HepG2 (cell line): ENCODE measurements at regions not wholly inside any gene's neighbourhood (a gene's known extent, or its start where the extent isn't known, plus 50 kb on each side); places are given as distances from the start of the nearest gene placed in this dataset.
A peak's percentile ranks its signal among the peaks of the same experiment; 100 is the strongest.

Experiments used
- ATAC-seq: fragments of 200-7000 bp; cut with Tn5 transposase; 3 replicates; pipeline ENCODE4 v1.9.1; 2020; ENCODE audit warnings: mild to moderate bottlenecking, moderate library complexity
- BruUV-seq: library from RNA; stranded (reverse); fragments of 400-500 nt; replicated peaks from 2 replicates; lab custom pipeline; 2021; lab: Mats Ljungman, UMichigan
- CTCF ChIA-PET: fragments of 300-600 bp; formaldehyde crosslinking; extraction: SDS; loops from one replicate; lab custom pipeline; 2021; ENCODE audit warnings: low total read pairs, inconsistent platforms, low intra/inter-chr PET ratio; lab: Yijun Ruan, JAX
- POLR2A ChIA-PET: fragments of 350-600 bp; sonication (Branson Sonifier 250); formaldehyde crosslinking; loops from one replicate; lab custom pipeline; 2020; ENCODE audit warnings: antibody characterized with exemption, inconsistent platforms; lab: Yijun Ruan, JAX
- DNase-seq: peaks from one replicate; pipeline ENCODE4 v3.0.0-alpha.2; 2015; ENCODE audit warnings: low spot score
- FAIRE-seq: peaks from 3 replicates; lab custom pipeline; 2011; peaks lifted over from hg19 to GRCh38; lab: Jason Lieb, UNC
- H2AFZ ChIP-seq: one replicate; pipeline ENCODE4 v1.6.1; 2011; ENCODE audit warnings: low read length, inconsistent platforms
- H3K27ac ChIP-seq: fragments of 300-600 bp; 3 replicates; pipeline ENCODE4 v1.8.0; 2011; ENCODE audit warnings: mixed run types, mild to moderate bottlenecking, mixed read lengths, low read length, inconsistent platforms; ENCODE audit not compliant: insufficient read depth; ENCODE audit errors: extremely low read length
- H3K27me3 ChIP-seq, 2 experiments: fragments of 200-600 bp in 1 of 2; 2 replicates in 1 of 2; 3 replicates in 1 of 2; pipeline versions ENCODE4 v1.6.0 to v1.8.0; 2011; ENCODE audit warnings: low read length in 2 of 2, mild to moderate bottlenecking in 2 of 2, moderate library complexity in 2 of 2, inconsistent platforms in 1 of 2; ENCODE audit not compliant: insufficient read depth in 2 of 2, control insufficient read depth in 1 of 2
- H3K36me3 ChIP-seq, 2 experiments: fragments of 200-600 bp in 1 of 2; replicated peaks in 1 of 2; 2 replicates in 1 of 2; 3 replicates in 1 of 2; pipeline versions ENCODE4 v1.5.1 to v1.8.0; 2011; ENCODE audit warnings: low read length in 2 of 2, inconsistent platforms in 1 of 2; ENCODE audit not compliant: insufficient read depth in 2 of 2, control insufficient read depth in 1 of 2
- H3K4me1 ChIP-seq: 2 replicates; pipeline ENCODE4 v1.5.1; 2012; ENCODE audit warnings: low read length, inconsistent platforms; ENCODE audit not compliant: insufficient read depth
- H3K4me2 ChIP-seq: 2 replicates; pipeline ENCODE4 v1.6.0; 2011; ENCODE audit warnings: low read depth, low read length, inconsistent platforms
- H3K4me3 ChIP-seq, 3 experiments: fragments of 200-600 bp in 1 of 3; sonication (generic), shearing (Covaris generic) in 1 of 3; replicated peaks in 1 of 3; 2 replicates each; pipeline ENCODE4 v1.5.1; 2011 to 2016; ENCODE audit warnings: low read length in 3 of 3, inconsistent platforms in 2 of 3, low read depth in 2 of 3, mild to moderate bottlenecking in 2 of 3, control low read depth in 1 of 3, mixed read lengths in 1 of 3; ENCODE audit not compliant: insufficient read depth in 1 of 3
- H3K79me2 ChIP-seq: one replicate; pipeline ENCODE4 v1.6.1; 2011; ENCODE audit warnings: low read length, inconsistent platforms; ENCODE audit not compliant: insufficient read depth
- H3K9ac ChIP-seq: 2 replicates; pipeline ENCODE4 v1.6.0; 2011; ENCODE audit warnings: mild to moderate bottlenecking, low read depth, low read length, inconsistent platforms; ENCODE audit not compliant: insufficient read depth
- H3K9me3 ChIP-seq: 2 replicates; pipeline ENCODE4 v1.5.1; 2012; ENCODE audit warnings: mild to moderate bottlenecking, low read length
- H4K20me1 ChIP-seq: 2 replicates; pipeline ENCODE4 v1.6.0; 2011; ENCODE audit warnings: inconsistent platforms, mild to moderate bottlenecking, low read length, moderate library complexity; ENCODE audit not compliant: insufficient read depth
- ARID2 ChIP-seq: sonication (generic); formaldehyde crosslinking; IDR thresholded peaks from 2 replicates; pipeline ENCODE4 v1.8.1; 2022; ENCODE audit warnings: mild to moderate bottlenecking, missing genetic modification reagents, borderline replicate concordance
- CBX5 ChIP-seq: sonication (generic); formaldehyde crosslinking; IDR thresholded peaks from 2 replicates; pipeline ENCODE4 v1.4.0; 2020; ENCODE audit warnings: missing genetic modification reagents, borderline replicate concordance
- MATR3 ChIP-seq: sonication (generic); formaldehyde crosslinking; IDR thresholded peaks from 2 replicates; pipeline ENCODE4 v1.4.0; 2020; ENCODE audit warnings: missing genetic modification reagents
- RXRB ChIP-seq: IDR thresholded peaks from 2 replicates; pipeline ENCODE4 v1.6.1; 2016; ENCODE audit warnings: borderline replicate concordance, missing genetic modification reagents, missing compliant biosample characterization
- SMC3 ChIP-seq: IDR thresholded peaks from 2 replicates; pipeline ENCODE4 v1.6.1; 2011; ENCODE audit warnings: low read length, improper control_type of control experiment
- STAG1 ChIP-seq: sonication (generic); formaldehyde crosslinking; IDR thresholded peaks from 2 replicates; pipeline ENCODE4 v1.4.0; 2020; ENCODE audit warnings: missing genetic modification reagents
- TBX3 ChIP-seq: fragments of 450-650 bp; IDR thresholded peaks from 2 replicates; pipeline ENCODE4 v1.6.1; 2017; ENCODE audit warnings: antibody characterized with exemption, mild to moderate bottlenecking, inconsistent platforms, borderline replicate concordance
- ZFP36 ChIP-seq: fragments of 150-350 bp; IDR thresholded peaks from 2 replicates; pipeline ENCODE4 v1.6.1; 2018; ENCODE audit warnings: borderline replicate concordance, low read length, low read depth; ENCODE audit not compliant: partially characterized antibody
- ZNF354B ChIP-seq: sonication (generic); formaldehyde crosslinking; IDR thresholded peaks from 2 replicates; pipeline ENCODE4 v1.8.0; 2022; ENCODE audit warnings: mild to moderate bottlenecking, missing genetic modification reagents
- ZSCAN20 ChIP-seq: sonication (generic); formaldehyde crosslinking; IDR thresholded peaks from 2 replicates; pipeline ENCODE4 v1.4.0; 2020; ENCODE audit warnings: missing genetic modification reagents, mild to moderate bottlenecking, borderline replicate concordance
- ZSCAN25 ChIP-seq: sonication (generic); formaldehyde crosslinking; IDR thresholded peaks from 2 replicates; pipeline ENCODE4 v1.8.0; 2022; ENCODE audit warnings: mild to moderate bottlenecking, missing genetic modification reagents
- WGBS: methylation state at CpG from one replicate; pipeline ENCODE4 v1.1.6; 2017; ENCODE audit warnings: low lambda C conversion rate; 5-methylcytosine and 5-hydroxymethylcytosine counted together
- in situ Hi-C: cut with HindIII; loops from 2 replicates; pipeline ENCODE4 v1.10.0; 2017; ENCODE audit warnings: low pct_unique_long_range_greater_than_20kb; ENCODE audit not compliant: extremely low pct_ligation_motif_present
- intact Hi-C: fragments of 100-400 bp; cut with micrococcal nuclease; formaldehyde crosslinking; loops from one replicate; pipeline ENCODE4 v1.10.0; 2022; ENCODE audit not compliant: unreplicated experiment
- TF ChIP-seq, protein P1 (sequence below): sonication (generic); formaldehyde crosslinking; IDR thresholded peaks from 2 replicates; pipeline ENCODE4 v1.4.0; 2020; ENCODE audit warnings: missing genetic modification reagents
- TF ChIP-seq, protein P2 (sequence below): IDR thresholded peaks from 2 replicates; pipeline ENCODE4 v1.6.1; 2016; ENCODE audit warnings: mild to moderate bottlenecking, missing biosample characterization, missing genetic modification reagents
- TF ChIP-seq, protein P3 (sequence below): sonication (generic); formaldehyde crosslinking; IDR thresholded peaks from 2 replicates; pipeline ENCODE4 v1.5.0; 2020; ENCODE audit warnings: mild to moderate bottlenecking, missing genetic modification reagents, moderate library complexity

DNA sequence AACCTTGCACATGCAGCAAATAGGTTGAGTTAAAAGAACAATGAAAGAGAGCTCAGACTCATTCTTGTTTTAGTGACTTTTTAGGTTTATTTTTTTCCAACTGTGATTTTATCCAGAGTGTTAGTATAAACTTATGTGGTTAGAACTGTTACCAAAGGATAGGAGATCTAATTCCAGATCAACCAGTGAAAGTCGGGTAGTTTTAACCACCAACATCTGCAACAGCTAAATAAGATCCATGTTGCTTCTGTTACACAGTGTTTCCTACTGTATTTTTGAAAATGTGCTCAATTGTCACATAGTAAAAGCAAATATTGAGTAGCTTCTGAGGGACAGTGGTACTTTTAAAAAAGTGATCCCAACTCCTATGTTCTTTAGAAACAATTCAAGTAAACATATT, 53.9 kb upstream of the ARGLU1 start:
- 0% methylated on average over 1 of the region's 1 CpG for WGBS
- FAIRE-seq (no peak), ATAC-seq (no peak), DNase-seq (no peak)
- H3K4me2 ChIP-seq, result no peak overlapping the region
- no peaks in the 10 kb centered on the region for H3K36me3 ChIP-seq
- H3K4me3 ChIP-seq, result no peak overlapping the region
- no peaks in the 10 kb centered on the region for H3K79me2 ChIP-seq
- intact Hi-C loops (loop anchor here (2.0 to 5.0 kb wide), 3 partner anchors 59 to 500 kb away; no protein-coding TSS in a partner anchor), in situ Hi-C loops (no loop called here)
- ChIA-PET POLR2A (no interaction called here), CTCF (no interaction called here)
- no TSS peak for BruUV-seq
- no peak overlapping the region for H3K27ac ChIP-seq
- TF ChIP-seq CBX5 (CRISPR knock-in tag), result no peak
- TF ChIP-seq ZNF354B, result no peak
- H2AFZ ChIP-seq, result no peak overlapping the region
- H3K9ac ChIP-seq, result no peak overlapping the region
- H3K27me3 ChIP-seq, result peaks cover 2 to 33% of the 10 kb centered on the region in 2 experiments; a peak in 3 of 5 replicates
- H3K4me1 ChIP-seq, result no peaks in the 10 kb centered on the region
- no peaks in the 10 kb centered on the region for H3K9me3 ChIP-seq
- no peaks in the 10 kb centered on the region for H4K20me1 ChIP-seq

DNA sequence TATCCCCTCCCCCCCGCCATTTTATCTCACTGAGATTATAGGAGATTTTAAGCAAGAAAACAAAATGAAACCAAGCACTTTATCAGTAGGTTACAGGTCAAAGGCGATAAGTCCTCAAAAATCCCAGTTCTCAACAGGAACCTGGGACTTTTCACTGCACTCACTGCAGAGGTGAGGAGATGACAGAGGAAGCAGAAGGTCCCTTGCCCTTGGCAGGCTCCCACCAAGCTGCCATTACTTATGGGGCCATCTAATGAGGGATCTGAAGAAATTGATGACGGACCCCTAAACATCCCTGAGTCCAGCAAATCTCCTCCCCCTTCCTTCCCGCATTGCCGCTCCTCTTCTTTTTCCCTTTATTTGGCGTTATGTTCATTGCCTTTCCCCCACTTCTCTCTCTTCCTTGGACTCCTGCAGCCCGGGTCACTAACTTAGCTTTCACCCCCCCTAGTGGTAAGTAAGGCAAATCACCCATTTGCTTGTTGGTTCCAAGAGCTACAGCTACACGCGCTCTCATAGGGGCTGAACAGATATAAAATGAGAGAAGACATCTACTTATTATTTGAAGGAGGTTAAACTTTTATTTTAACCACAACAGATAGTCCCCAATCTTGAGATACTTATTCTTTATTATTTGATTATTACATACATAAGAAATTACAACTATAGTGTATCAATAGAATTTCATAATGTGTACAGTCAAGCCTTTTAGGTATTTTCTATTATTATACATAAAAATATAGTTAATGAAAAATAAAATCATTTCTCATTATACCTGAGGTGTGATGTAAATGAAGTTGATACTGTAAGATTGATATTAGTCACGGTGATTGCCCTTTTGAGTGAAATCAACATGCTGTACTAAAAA, 52.0 kb upstream of the ARGLU1 start:
- no TSS peak for BruUV-seq
- no peaks in the 10 kb centered on the region for H4K20me1 ChIP-seq
- in situ Hi-C loops (no loop called here), intact Hi-C loops (loop anchor here (2.0 to 5.0 kb wide), 3 partner anchors 57 to 502 kb away; no protein-coding TSS in a partner anchor)
- no peaks in the 10 kb centered on the region for H3K79me2 ChIP-seq
- no peaks in the 10 kb centered on the region for H3K9me3 ChIP-seq
- no peak overlapping the region for H3K27ac ChIP-seq
- peak overlapping the region; percentile 56 for H3K4me2 ChIP-seq
- no peak overlapping the region for H2AFZ ChIP-seq
- no peaks in the 10 kb centered on the region for H3K4me1 ChIP-seq
- no peak overlapping the region for H3K9ac ChIP-seq
- H3K36me3 ChIP-seq, result no peaks in the 10 kb centered on the region
- WGBS, result 20% methylated on average over 10 of the region's 10 CpGs
- ATAC-seq (peak; percentile 99), DNase-seq (peak; percentile 40), FAIRE-seq (peak; percentile 48)
- ChIA-PET CTCF (no interaction called here), POLR2A (no interaction called here)
- H3K27me3 ChIP-seq, result peaks cover 2 to 29% of the 10 kb centered on the region in 2 experiments; a peak in 3 of 5 replicates
- H3K4me3 ChIP-seq, result no peak overlapping the region
- TF ChIP-seq, protein P1, sequence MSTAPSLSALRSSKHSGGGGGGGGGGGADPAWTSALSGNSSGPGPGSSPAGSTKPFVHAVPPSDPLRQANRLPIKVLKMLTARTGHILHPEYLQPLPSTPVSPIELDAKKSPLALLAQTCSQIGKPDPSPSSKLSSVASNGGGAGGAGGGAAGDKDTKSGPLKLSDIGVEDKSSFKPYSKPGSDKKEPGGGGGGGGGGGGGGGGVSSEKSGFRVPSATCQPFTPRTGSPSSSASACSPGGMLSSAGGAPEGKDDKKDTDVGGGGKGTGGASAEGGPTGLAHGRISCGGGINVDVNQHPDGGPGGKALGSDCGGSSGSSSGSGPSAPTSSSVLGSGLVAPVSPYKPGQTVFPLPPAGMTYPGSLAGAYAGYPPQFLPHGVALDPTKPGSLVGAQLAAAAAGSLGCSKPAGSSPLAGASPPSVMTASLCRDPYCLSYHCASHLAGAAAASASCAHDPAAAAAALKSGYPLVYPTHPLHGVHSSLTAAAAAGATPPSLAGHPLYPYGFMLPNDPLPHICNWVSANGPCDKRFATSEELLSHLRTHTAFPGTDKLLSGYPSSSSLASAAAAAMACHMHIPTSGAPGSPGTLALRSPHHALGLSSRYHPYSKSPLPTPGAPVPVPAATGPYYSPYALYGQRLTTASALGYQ (CRISPR knock-in tag), result no peak
- TF ChIP-seq ZSCAN20 (CRISPR knock-in tag) (no peak), ARID2 (CRISPR knock-in tag) (no peak), ZSCAN25 (CRISPR knock-in tag) (0 out of 2 replicates have a peak, but pooled peaks have one; percentile 21), STAG1 (CRISPR knock-in tag) (peak; percentile 70), RXRB (CRISPR knock-in tag) (peak; percentile 43; the same call in 1 of the 2 replicates), ZFP36 (peak; percentile 22), SMC3 (peak; percentile 63), MATR3 (no peak), TBX3 (no peak)
- TF ChIP-seq, protein P2, sequence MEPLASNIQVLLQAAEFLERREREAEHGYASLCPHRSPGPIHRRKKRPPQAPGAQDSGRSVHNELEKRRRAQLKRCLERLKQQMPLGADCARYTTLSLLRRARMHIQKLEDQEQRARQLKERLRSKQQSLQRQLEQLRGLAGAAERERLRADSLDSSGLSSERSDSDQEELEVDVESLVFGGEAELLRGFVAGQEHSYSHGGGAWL (CRISPR knock-in tag), result no peak
- TF ChIP-seq, protein P3, sequence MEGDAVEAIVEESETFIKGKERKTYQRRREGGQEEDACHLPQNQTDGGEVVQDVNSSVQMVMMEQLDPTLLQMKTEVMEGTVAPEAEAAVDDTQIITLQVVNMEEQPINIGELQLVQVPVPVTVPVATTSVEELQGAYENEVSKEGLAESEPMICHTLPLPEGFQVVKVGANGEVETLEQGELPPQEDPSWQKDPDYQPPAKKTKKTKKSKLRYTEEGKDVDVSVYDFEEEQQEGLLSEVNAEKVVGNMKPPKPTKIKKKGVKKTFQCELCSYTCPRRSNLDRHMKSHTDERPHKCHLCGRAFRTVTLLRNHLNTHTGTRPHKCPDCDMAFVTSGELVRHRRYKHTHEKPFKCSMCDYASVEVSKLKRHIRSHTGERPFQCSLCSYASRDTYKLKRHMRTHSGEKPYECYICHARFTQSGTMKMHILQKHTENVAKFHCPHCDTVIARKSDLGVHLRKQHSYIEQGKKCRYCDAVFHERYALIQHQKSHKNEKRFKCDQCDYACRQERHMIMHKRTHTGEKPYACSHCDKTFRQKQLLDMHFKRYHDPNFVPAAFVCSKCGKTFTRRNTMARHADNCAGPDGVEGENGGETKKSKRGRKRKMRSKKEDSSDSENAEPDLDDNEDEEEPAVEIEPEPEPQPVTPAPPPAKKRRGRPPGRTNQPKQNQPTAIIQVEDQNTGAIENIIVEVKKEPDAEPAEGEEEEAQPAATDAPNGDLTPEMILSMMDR (CRISPR knock-in tag), result peak; percentile 84
